ENCODE measurements at regions not wholly inside any gene's neighbourhood (a gene's known extent, or its start where the extent isn't known, plus 50 kb on each side); places are given as distances from the start of the nearest gene placed in this dataset.

DNA sequence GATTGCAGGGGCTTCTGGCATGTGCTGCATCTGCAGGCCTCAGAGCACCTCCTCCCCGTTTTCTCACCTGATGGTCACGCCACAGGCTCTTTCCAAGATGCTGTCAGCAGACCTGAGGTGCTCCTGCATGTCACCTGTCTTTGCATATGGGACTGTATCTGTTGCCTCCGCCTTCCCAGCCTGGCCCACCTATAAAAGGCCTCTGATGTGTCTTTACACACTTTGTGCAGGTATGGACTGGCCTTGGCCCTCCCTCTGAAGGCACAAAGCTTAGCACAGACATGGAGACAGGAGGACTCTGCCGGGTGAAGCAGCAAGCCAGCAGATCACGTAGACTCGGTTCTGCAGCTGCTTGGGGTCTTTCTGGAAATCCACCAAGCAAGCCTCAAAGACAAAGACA, 220.9 kb upstream of the PPP2R2D start:
- Mint-ChIP-seq H3K27me3 (ENCODE audit: low read depth) (peaks cover 20% of the 10 kb centered on the region), H3K9me3 (no peaks in the 10 kb centered on the region), H3K4me3 (no peak overlapping the region), H3K36me3 (ENCODE audit: low read depth) (no peaks in the 10 kb centered on the region), H3K27ac (ENCODE audit: unreplicated experiment) (no peak overlapping the region), H3K4me1 (peaks cover 30% of the 10 kb centered on the region)
- no peak for TF ChIP-seq CTCF (conservative IDR thresholded peaks at IDR 0.05)
- no peak for DNase-seq (ENCODE audit: low read depth, low spot score)

DNA sequence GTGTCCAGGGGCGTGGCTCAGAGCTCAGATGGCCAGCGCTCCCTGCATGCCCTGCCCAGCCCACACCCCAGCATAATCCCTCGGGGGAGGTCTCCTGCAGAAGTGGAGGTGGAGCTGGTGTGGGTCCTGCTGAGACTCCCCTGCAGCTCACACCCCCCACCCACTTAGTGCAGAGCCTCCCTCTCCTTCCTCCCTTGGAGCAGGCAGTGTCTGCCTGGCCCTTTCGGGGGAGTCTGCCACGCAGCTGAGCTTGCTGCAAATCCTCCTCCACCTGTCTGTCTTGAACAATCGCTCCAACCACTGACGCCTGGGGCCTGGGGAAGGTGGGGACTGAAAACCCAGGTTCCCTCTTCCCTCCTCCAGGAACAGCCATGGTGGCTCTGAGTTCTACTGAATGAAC, 219.7 kb upstream of the PPP2R2D start:
- no peak overlapping the region for H3K27ac Mint-ChIP-seq (ENCODE audit: unreplicated experiment)
- no peaks in the 10 kb centered on the region for H3K9me3 Mint-ChIP-seq
- no peak for DNase-seq (ENCODE audit: low read depth, low spot score)
- H3K4me1 Mint-ChIP-seq, result peaks cover 20% of the 10 kb centered on the region
- H3K4me3 Mint-ChIP-seq, result no peak overlapping the region
- TF ChIP-seq CTCF (conservative IDR thresholded peaks at IDR 0.05), result no peak
- H3K36me3 Mint-ChIP-seq (ENCODE audit: low read depth), result no peaks in the 10 kb centered on the region
- peaks cover 12% of the 10 kb centered on the region for H3K27me3 Mint-ChIP-seq (ENCODE audit: low read depth)

DNA sequence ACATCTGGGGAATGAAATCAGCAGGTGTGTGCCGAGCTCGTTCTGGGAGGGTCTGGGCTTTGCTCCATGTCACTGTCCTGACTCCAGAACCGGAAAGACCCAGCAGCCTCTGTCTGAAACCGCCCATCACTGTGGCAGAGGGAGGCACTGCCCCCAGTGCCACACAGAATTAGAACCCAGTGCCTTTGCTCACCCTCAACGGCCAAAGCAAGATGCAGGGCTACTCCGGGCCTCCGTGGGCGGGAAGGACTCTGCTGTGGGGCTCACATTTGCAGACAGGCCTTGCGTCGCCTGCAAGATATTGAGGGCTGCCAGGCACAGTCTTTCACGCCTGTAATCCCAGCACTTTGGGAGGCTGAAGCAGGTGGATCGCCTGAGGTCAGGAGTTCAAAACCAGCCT, 219.2 kb upstream of the PPP2R2D start:
- no peak overlapping the region for H3K4me3 Mint-ChIP-seq
- H3K36me3 Mint-ChIP-seq (ENCODE audit: low read depth), result no peaks in the 10 kb centered on the region
- TF ChIP-seq CTCF (conservative IDR thresholded peaks at IDR 0.05), result no peak
- peaks cover 14% of the 10 kb centered on the region for H3K4me1 Mint-ChIP-seq
- no peak for DNase-seq (ENCODE audit: low read depth, low spot score)
- H3K27ac Mint-ChIP-seq (ENCODE audit: unreplicated experiment), result no peak overlapping the region
- H3K27me3 Mint-ChIP-seq (ENCODE audit: low read depth), result peaks cover 12% of the 10 kb centered on the region
- no peaks in the 10 kb centered on the region for H3K9me3 Mint-ChIP-seq

DNA sequence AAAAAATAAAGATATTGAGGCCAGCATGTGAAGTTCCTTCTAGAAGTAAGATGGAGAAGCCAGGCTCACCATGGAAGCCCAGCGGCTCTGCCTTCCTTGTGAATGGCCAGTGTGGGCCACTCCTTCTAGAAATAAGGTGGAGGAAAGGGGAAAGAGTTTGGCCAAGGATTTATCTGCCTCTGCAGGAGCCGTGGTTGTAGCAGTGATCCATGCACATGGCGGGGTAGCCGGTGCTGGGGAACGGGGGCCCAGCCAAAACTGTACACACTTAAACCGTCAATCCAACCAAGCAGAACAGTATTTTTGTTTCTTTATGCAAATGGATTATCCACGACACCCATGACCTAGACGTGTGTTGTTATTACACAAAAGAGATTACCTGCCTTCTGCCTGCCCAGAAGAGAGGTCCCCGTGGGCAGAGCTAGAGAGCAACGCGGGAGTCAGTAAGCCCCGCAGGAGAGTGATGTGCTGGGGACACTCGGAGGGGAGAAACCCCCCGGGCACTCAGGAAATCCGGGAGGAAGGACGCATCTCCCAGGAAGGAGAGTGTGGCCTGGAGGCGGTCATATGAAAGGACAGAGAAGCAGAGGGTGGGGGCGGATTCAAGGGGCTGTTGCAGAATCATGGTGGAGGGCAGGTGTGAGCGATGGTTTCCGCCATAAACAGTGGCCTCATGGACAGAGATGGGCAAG, 218.4 kb upstream of the PPP2R2D start:
- Mint-ChIP-seq H3K36me3 (ENCODE audit: low read depth) (no peaks in the 10 kb centered on the region), H3K27me3 (ENCODE audit: low read depth) (peaks cover 9% of the 10 kb centered on the region), H3K27ac (ENCODE audit: unreplicated experiment) (no peak overlapping the region), H3K9me3 (no peaks in the 10 kb centered on the region), H3K4me3 (no peak overlapping the region), H3K4me1 (peaks cover 9% of the 10 kb centered on the region)
- no peak for DNase-seq (ENCODE audit: low read depth, low spot score)
- no peak for TF ChIP-seq CTCF (conservative IDR thresholded peaks at IDR 0.05)

DNA sequence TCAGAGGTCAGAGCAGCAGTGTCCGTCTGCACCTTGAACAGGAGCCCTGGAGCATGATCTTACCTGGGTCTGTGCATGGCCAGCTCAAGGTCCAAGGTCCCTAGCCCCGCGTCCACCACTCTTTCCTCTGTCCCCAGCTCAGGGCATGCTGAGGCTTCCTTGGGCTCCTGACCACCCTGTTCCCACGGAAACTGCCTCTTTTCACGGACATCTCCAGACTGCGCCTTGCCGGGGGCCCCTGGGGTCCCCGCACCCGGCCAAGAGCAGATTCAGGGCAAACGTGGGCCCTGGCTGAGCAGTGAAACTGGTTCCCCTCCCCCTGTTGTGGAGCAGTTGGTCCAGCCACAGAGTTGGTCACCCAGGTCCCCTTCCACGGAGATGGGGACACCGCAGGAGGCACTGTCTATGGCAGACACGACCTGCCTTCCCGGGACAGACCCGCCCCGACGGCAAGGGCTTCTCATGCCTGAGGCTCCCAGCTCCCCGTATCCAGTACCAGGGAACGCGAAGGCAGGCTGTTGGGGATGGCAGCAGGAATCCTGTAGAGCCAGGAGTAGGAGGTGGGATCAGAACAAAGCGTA, 217.4 kb upstream of the PPP2R2D start:
- H3K4me1 Mint-ChIP-seq, result peaks cover 4% of the 10 kb centered on the region
- H3K4me3 Mint-ChIP-seq, result no peak overlapping the region
- H3K27me3 Mint-ChIP-seq (ENCODE audit: low read depth), result peaks cover 6% of the 10 kb centered on the region
- no peaks in the 10 kb centered on the region for H3K9me3 Mint-ChIP-seq
- H3K27ac Mint-ChIP-seq (ENCODE audit: unreplicated experiment), result no peak overlapping the region
- no peak for TF ChIP-seq CTCF (conservative IDR thresholded peaks at IDR 0.05)
- H3K36me3 Mint-ChIP-seq (ENCODE audit: low read depth), result no peaks in the 10 kb centered on the region
- DNase-seq (ENCODE audit: low read depth, low spot score), result no peak

Measured in neural crest cell (in vitro differentiated cells).